Mesothelial cell of epicardium (in vitro differentiated cells): ENCODE measurements at regions not wholly inside any gene's neighbourhood (a gene's known extent, or its start where the extent isn't known, plus 50 kb on each side); places are given as distances from the start of the nearest gene placed in this dataset.

Experiments
- DNase-seq, 2 experiments: peaks; one replicate each; pipeline ENCODE4 v3.0.0; 2021; ENCODE audit warnings: low spot score in 2 of 2; ENCODE audit not compliant: unreplicated experiment in 2 of 2
- H3K27ac Mint-ChIP-seq: 2 replicates; pipeline ENCODE4 v1.8.0; 2021; ENCODE audit warnings: mixed read lengths
- H3K27me3 Mint-ChIP-seq: 2 replicates; pipeline ENCODE4 v1.8.0; 2021; ENCODE audit warnings: low read depth, mixed read lengths
- H3K36me3 Mint-ChIP-seq: 2 replicates; pipeline ENCODE4 v1.8.0; 2021; ENCODE audit warnings: mixed read lengths
- H3K4me1 Mint-ChIP-seq: 2 replicates; pipeline ENCODE4 v1.8.0; 2021; ENCODE audit warnings: mixed read lengths
- H3K4me3 Mint-ChIP-seq: 2 replicates; pipeline ENCODE4 v1.8.0; 2021; ENCODE audit warnings: mild to moderate bottlenecking, moderate library complexity, mixed read lengths
- H3K9me3 Mint-ChIP-seq: 2 replicates; pipeline ENCODE4 v1.8.0; 2021; ENCODE audit warnings: mixed read lengths
- TF ChIP-seq, protein P1 (sequence below): fragments of 200-600 bp; sonication (generic); IDR thresholded peaks from one replicate; pipeline ENCODE4 v1.5.0; 2021; ENCODE audit warnings: antibody characterized with exemption; ENCODE audit not compliant: unreplicated experiment

DNA sequence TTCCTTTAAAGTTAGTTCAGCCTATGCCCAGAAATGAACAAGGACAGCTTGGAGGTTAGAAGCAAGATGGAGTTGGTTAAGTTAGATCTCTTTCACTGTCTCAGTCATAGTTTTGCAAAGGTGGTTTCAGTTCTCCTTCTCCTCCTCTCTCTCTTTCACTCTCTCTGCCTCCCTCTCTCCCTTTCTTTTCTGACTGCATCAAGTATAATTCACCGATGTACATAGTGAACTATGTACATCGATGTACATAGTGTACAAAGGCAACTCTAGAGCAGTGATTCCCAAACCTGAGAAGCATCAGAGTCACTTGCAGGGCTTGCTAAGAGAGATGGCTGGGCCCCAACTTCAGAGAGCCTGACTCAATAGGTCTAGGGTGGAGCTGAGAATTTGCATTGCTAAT is 1259.7 kb downstream of the TYW1 start:
- no peaks in the 10 kb centered on the region for H3K36me3 Mint-ChIP-seq
- H3K9me3 Mint-ChIP-seq = peaks cover 17% of the 10 kb centered on the region

GRCh38 chr7:68258609-68259008 is 1262.0 kb downstream of the TYW1 start:
- Mint-ChIP-seq H3K4me1 (peaks cover 5% of the 10 kb centered on the region), H3K4me3 (no peak overlapping the region), H3K9me3 (peaks cover 9% of the 10 kb centered on the region), H3K27ac (no peak overlapping the region), H3K27me3 (peaks cover 31% of the 10 kb centered on the region), H3K36me3 (no peaks in the 10 kb centered on the region)
- TF ChIP-seq, protein P1, sequence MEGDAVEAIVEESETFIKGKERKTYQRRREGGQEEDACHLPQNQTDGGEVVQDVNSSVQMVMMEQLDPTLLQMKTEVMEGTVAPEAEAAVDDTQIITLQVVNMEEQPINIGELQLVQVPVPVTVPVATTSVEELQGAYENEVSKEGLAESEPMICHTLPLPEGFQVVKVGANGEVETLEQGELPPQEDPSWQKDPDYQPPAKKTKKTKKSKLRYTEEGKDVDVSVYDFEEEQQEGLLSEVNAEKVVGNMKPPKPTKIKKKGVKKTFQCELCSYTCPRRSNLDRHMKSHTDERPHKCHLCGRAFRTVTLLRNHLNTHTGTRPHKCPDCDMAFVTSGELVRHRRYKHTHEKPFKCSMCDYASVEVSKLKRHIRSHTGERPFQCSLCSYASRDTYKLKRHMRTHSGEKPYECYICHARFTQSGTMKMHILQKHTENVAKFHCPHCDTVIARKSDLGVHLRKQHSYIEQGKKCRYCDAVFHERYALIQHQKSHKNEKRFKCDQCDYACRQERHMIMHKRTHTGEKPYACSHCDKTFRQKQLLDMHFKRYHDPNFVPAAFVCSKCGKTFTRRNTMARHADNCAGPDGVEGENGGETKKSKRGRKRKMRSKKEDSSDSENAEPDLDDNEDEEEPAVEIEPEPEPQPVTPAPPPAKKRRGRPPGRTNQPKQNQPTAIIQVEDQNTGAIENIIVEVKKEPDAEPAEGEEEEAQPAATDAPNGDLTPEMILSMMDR = no peak
- DNase-seq = no peak

More for the DNA sequence above, 1259.7 kb downstream of the TYW1 start:
- Mint-ChIP-seq H3K4me1 (peaks cover 4% of the 10 kb centered on the region), H3K27ac (no peak overlapping the region), H3K4me3 (no peak overlapping the region), H3K27me3 (peaks cover 31% of the 10 kb centered on the region)
- DNase-seq = no peak
- TF ChIP-seq, protein P1 = no peak

DNA sequence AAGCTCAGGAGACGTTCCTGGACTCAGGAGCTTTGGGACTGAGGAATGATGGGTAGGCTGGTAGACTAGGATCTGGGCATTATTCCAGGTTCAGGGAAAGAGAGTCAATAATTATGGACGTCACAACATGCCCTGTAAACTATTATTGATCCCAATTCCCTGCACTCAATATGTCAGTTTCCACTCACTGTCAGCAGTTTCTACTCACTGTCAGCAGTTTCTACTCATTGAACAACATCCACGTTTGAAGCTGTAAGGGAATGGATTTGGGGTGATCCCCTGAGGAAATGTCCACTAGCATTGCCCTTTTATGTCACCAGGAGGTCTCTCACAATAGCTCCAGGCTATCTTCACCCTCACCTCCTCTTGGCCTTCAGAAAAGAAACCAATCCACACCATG is 1268.6 kb downstream of the TYW1 start:
- Mint-ChIP-seq H3K27me3 (no peaks in the 10 kb centered on the region), H3K9me3 (peaks cover 42% of the 10 kb centered on the region), H3K27ac (no peak overlapping the region), H3K4me3 (no peak overlapping the region), H3K36me3 (peaks cover 15% of the 10 kb centered on the region), H3K4me1 (peaks cover 5% of the 10 kb centered on the region)
- TF ChIP-seq, protein P1 = no peak
- DNase-seq = no peak

DNA sequence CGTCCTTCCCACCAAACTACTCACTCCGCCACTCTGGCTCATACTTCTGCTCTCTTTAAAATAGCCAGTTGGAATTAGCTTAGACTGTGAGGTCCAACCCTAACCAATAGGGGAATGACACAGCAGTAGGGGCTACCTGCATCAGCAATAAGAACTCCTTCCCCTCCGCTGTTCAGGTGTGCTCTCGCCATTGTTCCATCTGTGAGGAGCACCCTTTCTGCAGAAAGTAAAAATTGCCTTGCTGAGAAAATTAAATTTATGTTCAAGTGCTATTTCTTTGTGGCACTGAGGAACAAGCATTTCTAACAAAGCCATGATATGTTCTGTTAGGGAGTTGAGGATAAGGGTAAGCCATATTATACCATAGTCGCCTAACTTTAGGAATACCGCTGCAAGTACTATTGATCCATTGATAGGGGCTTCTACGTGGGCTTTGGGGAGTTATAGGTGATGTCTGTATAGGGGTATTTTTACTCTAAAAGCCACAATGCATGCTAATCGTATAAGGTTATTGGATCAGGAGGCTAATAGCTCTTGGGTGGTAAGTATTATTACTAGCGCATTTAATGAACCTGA is 1269.5 kb downstream of the TYW1 start:
- Mint-ChIP-seq H3K27me3 (no peaks in the 10 kb centered on the region), H3K4me1 (peaks cover 1% of the 10 kb centered on the region), H3K27ac (no peak overlapping the region), H3K9me3 (peaks cover 38% of the 10 kb centered on the region), H3K4me3 (no peak overlapping the region), H3K36me3 (peaks cover 15% of the 10 kb centered on the region)
- DNase-seq = no peak
- TF ChIP-seq, protein P1 = no peak

- Mint-ChIP-seq H3K9me3 (peaks cover 35% of the 10 kb centered on the region), H3K4me1 (peaks cover 1% of the 10 kb centered on the region), H3K4me3 (no peak overlapping the region), H3K27me3 (no peaks in the 10 kb centered on the region), H3K36me3 (peaks cover 15% of the 10 kb centered on the region), H3K27ac (no peak overlapping the region)
- TF ChIP-seq, protein P1 = no peak
- no peak for DNase-seq
Measured at GRCh38 chr7:68267486-68267885, 1270.9 kb downstream of the TYW1 start.

GRCh38 chr7:68269405-68269804 is 1272.8 kb downstream of the TYW1 start:
- H3K27ac Mint-ChIP-seq = no peak overlapping the region
- DNase-seq = no peak
- H3K9me3 Mint-ChIP-seq = peaks cover 27% of the 10 kb centered on the region
- no peaks in the 10 kb centered on the region for H3K4me1 Mint-ChIP-seq
- H3K27me3 Mint-ChIP-seq = no peaks in the 10 kb centered on the region
- H3K4me3 Mint-ChIP-seq = no peak overlapping the region
- TF ChIP-seq, protein P1 = no peak
- H3K36me3 Mint-ChIP-seq = peaks cover 13% of the 10 kb centered on the region
